ENCODE measurements at regions not wholly inside any gene's neighbourhood (a gene's known extent, or its start where the extent isn't known, plus 50 kb on each side); places are given as distances from the start of the nearest gene placed in this dataset.
"Not testable (repeated sequence)": the region's sequence is repeated elsewhere in the genome, so short reads cannot be mapped to it uniquely, and the experiment has no call there.

- POLR2A ChIA-PET, result no interaction called here
- Mint-ChIP-seq H3K4me1 (no peaks in the 10 kb centered on the region), H3K27ac (no peak overlapping the region), H3K36me3 (no peaks in the 10 kb centered on the region), H3K4me3 (no peak overlapping the region), H3K9me3 (peaks cover 0 to 1% (median 0%) of the 10 kb centered on the region in 9 donors), H3K27me3 (peaks cover 8 to 62% (median 39%) of the 10 kb centered on the region in 5 donors)
- DNase-seq (peak in 1 of 10 donors; percentile 35), ATAC-seq (no peak)
These were observed 155.4 kb downstream of the FOXL1 start for GRCh38 chr16:86733546-86734254.

GRCh38 chr16:86734543-86735460 is 156.5 kb downstream of the FOXL1 start:
- no peak for ATAC-seq
- H3K4me1 Mint-ChIP-seq, result peaks cover 0 to 3% (median under 1%) of the 10 kb centered on the region in 4 donors
- no peaks in the 10 kb centered on the region for H3K36me3 Mint-ChIP-seq
- no peak overlapping the region for H3K4me3 Mint-ChIP-seq
- H3K27me3 Mint-ChIP-seq, result peaks cover 13 to 70% (median 49%) of the 10 kb centered on the region in 5 donors
- POLR2A ChIA-PET, result no interaction called here
- DNase-seq, result no peak
- H3K9me3 Mint-ChIP-seq, result peaks cover 0 to 1% (median 0%) of the 10 kb centered on the region in 9 donors
- no peak overlapping the region for H3K27ac Mint-ChIP-seq

GRCh38 chr16:86735727-86736126 is 157.4 kb downstream of the FOXL1 start:
- Mint-ChIP-seq H3K4me3 (no peak overlapping the region), H3K4me1 (peaks cover 3 to 7% (median 5%) of the 10 kb centered on the region in 4 donors), H3K27me3 (peaks cover 16 to 74% (median 47%) of the 10 kb centered on the region in 5 donors), H3K9me3 (no peaks in the 10 kb centered on the region), H3K36me3 (no peaks in the 10 kb centered on the region), H3K27ac (no peak overlapping the region)
- POLR2A ChIA-PET, result no interaction called here
- DNase-seq (peak in 1 of 10 donors; percentile 34), ATAC-seq (no peak)

- DNase-seq (no peak), ATAC-seq (no peak)
- Mint-ChIP-seq H3K4me1 (peaks cover 9 to 14% (median 11%) of the 10 kb centered on the region in 4 donors), H3K27ac (peak overlapping the region in 1 of 10 donors; percentile 68), H3K27me3 (peaks cover 16 to 75% (median 51%) of the 10 kb centered on the region in 5 donors), H3K4me3 (no peak overlapping the region), H3K9me3 (no peaks in the 10 kb centered on the region), H3K36me3 (no peaks in the 10 kb centered on the region)
- POLR2A ChIA-PET, result no interaction called here
These were observed 158.2 kb downstream of the FOXL1 start for GRCh38 chr16:86736502-86736901.

GRCh38 chr16:86737083-86737482 is 158.7 kb downstream of the FOXL1 start:
- DNase-seq (no peak), ATAC-seq (no peak)
- no peaks in the 10 kb centered on the region for H3K36me3 Mint-ChIP-seq
- H3K4me3 Mint-ChIP-seq, result no peak overlapping the region
- H3K9me3 Mint-ChIP-seq, result no peaks in the 10 kb centered on the region
- no peak overlapping the region for H3K27ac Mint-ChIP-seq
- H3K4me1 Mint-ChIP-seq, result peaks cover 9 to 19% (median 12%) of the 10 kb centered on the region in 4 donors
- POLR2A ChIA-PET, result no interaction called here
- H3K27me3 Mint-ChIP-seq, result peaks cover 22 to 76% (median 55%) of the 10 kb centered on the region in 5 donors

GRCh38 chr16:86738322-86738721 is 160.0 kb downstream of the FOXL1 start:
- Mint-ChIP-seq H3K27me3 (peaks cover 19 to 71% (median 57%) of the 10 kb centered on the region in 5 donors), H3K4me1 (peaks cover 9 to 20% (median 12%) of the 10 kb centered on the region in 4 donors)
- ATAC-seq, H3K9me3 Mint-ChIP-seq, POLR2A ChIA-PET, H3K4me3 Mint-ChIP-seq, H3K36me3 Mint-ChIP-seq, H3K27ac Mint-ChIP-seq, DNase-seq: not testable (repeated sequence)

- DNase-seq (no peak), ATAC-seq (no peak)
- Mint-ChIP-seq H3K4me3 (no peak overlapping the region), H3K36me3 (no peaks in the 10 kb centered on the region), H3K27me3 (peaks cover 18 to 69% (median 62%) of the 10 kb centered on the region in 5 donors), H3K9me3 (no peaks in the 10 kb centered on the region), H3K27ac (no peak overlapping the region), H3K4me1 (peaks cover 9 to 20% (median 12%) of the 10 kb centered on the region in 4 donors)
- POLR2A ChIA-PET, result no interaction called here
These were observed 160.8 kb downstream of the FOXL1 start for GRCh38 chr16:86739178-86739577.

- H3K27ac Mint-ChIP-seq, result peak overlapping the region in 1 of 10 donors; percentile 1
- DNase-seq (no peak), ATAC-seq (no peak)
- H3K4me1 Mint-ChIP-seq, result peaks cover 9 to 20% (median 12%) of the 10 kb centered on the region in 4 donors
- H3K36me3 Mint-ChIP-seq, result no peaks in the 10 kb centered on the region
- H3K9me3 Mint-ChIP-seq, result no peaks in the 10 kb centered on the region
- POLR2A ChIA-PET, result no interaction called here
- peaks cover 18 to 69% (median 64%) of the 10 kb centered on the region in 5 donors for H3K27me3 Mint-ChIP-seq
- peak overlapping the region in 4 of 10 donors; percentile 19 to 67 (median 36) for H3K4me3 Mint-ChIP-seq
These were observed 161.5 kb downstream of the FOXL1 start for GRCh38 chr16:86739808-86740207.

GRCh38 chr16:86740298-86740697 is 161.9 kb downstream of the FOXL1 start:
- peaks cover 18 to 69% (median 59%) of the 10 kb centered on the region in 5 donors for H3K27me3 Mint-ChIP-seq
- POLR2A ChIA-PET, result no interaction called here
- H3K4me1 Mint-ChIP-seq, result peaks cover 9 to 20% (median 12%) of the 10 kb centered on the region in 4 donors
- no peak for DNase-seq
- H3K27ac Mint-ChIP-seq, result peak overlapping the region in 1 of 10 donors; percentile 1
- H3K4me3 Mint-ChIP-seq, result peak overlapping the region in 3 of 10 donors; percentile 19 to 67 (median 44)
- no peaks in the 10 kb centered on the region for H3K36me3 Mint-ChIP-seq
- H3K9me3 Mint-ChIP-seq, result no peaks in the 10 kb centered on the region
- no peak for ATAC-seq

- H3K4me3 Mint-ChIP-seq, result peak overlapping the region in 9 of 10 donors; percentile 19 to 85 (median 36)
- DNase-seq (no peak), ATAC-seq (no peak)
- H3K36me3 Mint-ChIP-seq, result no peaks in the 10 kb centered on the region
- H3K9me3 Mint-ChIP-seq, result no peaks in the 10 kb centered on the region
- no peak overlapping the region for H3K27ac Mint-ChIP-seq
- peaks cover 18 to 77% (median 59%) of the 10 kb centered on the region in 5 donors for H3K27me3 Mint-ChIP-seq
- peaks cover 9 to 20% (median 12%) of the 10 kb centered on the region in 4 donors for H3K4me1 Mint-ChIP-seq
- POLR2A ChIA-PET, result interaction anchor here (0.5 kb wide), 1 partner anchor 490 kb away, joined by 3 read pairs; no protein-coding TSS in a partner anchor
These were observed 162.8 kb downstream of the FOXL1 start for GRCh38 chr16:86740906-86741799.

- Mint-ChIP-seq H3K36me3 (no peaks in the 10 kb centered on the region), H3K9me3 (no peaks in the 10 kb centered on the region), H3K4me3 (no peak overlapping the region), H3K27me3 (peaks cover 2 to 47% (median 17%) of the 10 kb centered on the region in 5 donors), H3K4me1 (peaks cover 0 to 3% (median 0%) of the 10 kb centered on the region in 4 donors), H3K27ac (no peak overlapping the region)
- POLR2A ChIA-PET, result no interaction called here
- DNase-seq (no peak), ATAC-seq (no peak)
These were observed 169.4 kb downstream of the FOXL1 start for GRCh38 chr16:86747761-86748160.

- Mint-ChIP-seq H3K4me3 (no peak overlapping the region), H3K4me1 (peaks cover 0 to 3% (median 0%) of the 10 kb centered on the region in 4 donors), H3K36me3 (no peaks in the 10 kb centered on the region), H3K27me3 (peaks cover 0 to 42% (median 15%) of the 10 kb centered on the region in 5 donors), H3K27ac (no peak overlapping the region), H3K9me3 (no peaks in the 10 kb centered on the region)
- no peak for ATAC-seq
- no peak for DNase-seq
- POLR2A ChIA-PET, result no interaction called here
These were observed 170.3 kb downstream of the FOXL1 start for GRCh38 chr16:86748652-86749051.
